HEK293 (cell line): ENCODE measurements at regions not wholly inside any gene's neighbourhood (a gene's known extent, or its start where the extent isn't known, plus 50 kb on each side); places are given as distances from the start of the nearest gene placed in this dataset.

ENCODE experiments used
- SCRT2 ChIP-seq: fragments of 450-650 bp; formaldehyde crosslinking; IDR thresholded peaks from 2 replicates; pipeline ENCODE4 v1.5.1; 2016; ENCODE audit warnings: missing biosample characterization, missing genetic modification characterization
- ZNF426 ChIP-seq: fragments of 450-650 bp; formaldehyde crosslinking; IDR thresholded peaks from 2 replicates; pipeline ENCODE4 v1.5.1; 2017; ENCODE audit warnings: missing biosample characterization, missing genetic modification characterization, mild to moderate bottlenecking, inconsistent platforms, moderate library complexity

GRCh38 chr1:195866781-195867222 is 741.4 kb downstream of the KCNT2 start:
- TF ChIP-seq ZNF426 (tag by site-specific recombination) = no peak
- no peak for TF ChIP-seq SCRT2 (tag by site-specific recombination)
